Hepatocyte (in vitro differentiated cells): ENCODE measurements at regions not wholly inside any gene's neighbourhood (a gene's known extent, or its start where the extent isn't known, plus 50 kb on each side); places are given as distances from the start of the nearest gene placed in this dataset.

Experiments used
- CTCF ChIP-seq: fragments of 200-600 bp; sonication (generic); IDR thresholded peaks from 2 replicates; pipeline ENCODE4 v1.5.1; 2016; ENCODE audit warnings: antibody characterized with exemption, mild to moderate bottlenecking; ENCODE audit not compliant: poor library complexity
- EZH2phosphoT487 ChIP-seq: fragments of 200-600 bp; sonication (generic); IDR thresholded peaks from one replicate; pipeline ENCODE4 v1.6.1; 2018; ENCODE audit warnings: antibody characterized with exemption, mild to moderate bottlenecking, low read depth, moderate library complexity; ENCODE audit not compliant: unreplicated experiment, severe bottlenecking

- TF ChIP-seq CTCF (no peak), EZH2phosphoT487 (no peak)
Observed at GRCh38 chr6:50913105-50913770, 94.6 kb downstream of the TFAP2B start.
